ENCODE measurements at regions not wholly inside any gene's neighbourhood (a gene's known extent, or its start where the extent isn't known, plus 50 kb on each side); places are given as distances from the start of the nearest gene placed in this dataset.

GRCh38 chr7:25626451-25627131, 398.3 kb upstream of the NPVF start:
- TF ChIP-seq CTCF (IDR thresholded peaks at IDR 0.05; ENCODE audit: low read depth, low read length), result no peak
- no peak for TF ChIP-seq EZH2phosphoT487 (IDR thresholded peaks at IDR 0.05; ENCODE audit: low read depth)

Data from OCI-LY3 (cell line).